ENCODE measurements at regions not wholly inside any gene's neighbourhood (a gene's known extent, or its start where the extent isn't known, plus 50 kb on each side); places are given as distances from the start of the nearest gene placed in this dataset.

- TF ChIP-seq CTCF (IDR thresholded peaks at IDR 0.05 in 2 of 3, conservative IDR thresholded peaks at IDR 0.05 in 1 of 3; ENCODE audit: insufficient read depth in 2 of 3, low read depth in 1 of 3, low read length in 3 of 3) = no peak
- peak; percentile 13; the same call in 1 of the 2 replicates for TF ChIP-seq EHMT2 (IDR thresholded peaks at IDR 0.05)
- no peak for TF ChIP-seq PCBP2 (IDR thresholded peaks at IDR 0.05; ENCODE audit: low read depth, low read length, poor library complexity, severe bottlenecking)
- peak; percentile 95 for TF ChIP-seq ZNF589 (CRISPR knock-in tag; IDR thresholded peaks at IDR 0.05; ENCODE audit: low read depth)
- TF ChIP-seq SMARCE1 (IDR thresholded peaks at IDR 0.05) = peak; percentile 88
Observed at GRCh38 chr11:33941637-33942160, 49.8 kb upstream of the LMO2 start (continued).

All from K562 (cell line).